CD4-positive, alpha-beta T cell treated with Interleukin-15 for 4 hours (primary cell): ENCODE measurements at regions not wholly inside any gene's neighbourhood (a gene's known extent, or its start where the extent isn't known, plus 50 kb on each side); places are given as distances from the start of the nearest gene placed in this dataset.

Experiments
- DNase-seq: peaks from one replicate; pipeline ENCODE4 v3.0.0-alpha.2; 2020; ENCODE audit warnings: low spot score

- DNase-seq = no peak
These were observed 84.6 kb downstream of the MYEOV start for GRCh38 chr11:69378303-69379141.

- DNase-seq = no peak
These were observed 86.5 kb downstream of the MYEOV start for GRCh38 chr11:69380451-69380901.

DNA sequence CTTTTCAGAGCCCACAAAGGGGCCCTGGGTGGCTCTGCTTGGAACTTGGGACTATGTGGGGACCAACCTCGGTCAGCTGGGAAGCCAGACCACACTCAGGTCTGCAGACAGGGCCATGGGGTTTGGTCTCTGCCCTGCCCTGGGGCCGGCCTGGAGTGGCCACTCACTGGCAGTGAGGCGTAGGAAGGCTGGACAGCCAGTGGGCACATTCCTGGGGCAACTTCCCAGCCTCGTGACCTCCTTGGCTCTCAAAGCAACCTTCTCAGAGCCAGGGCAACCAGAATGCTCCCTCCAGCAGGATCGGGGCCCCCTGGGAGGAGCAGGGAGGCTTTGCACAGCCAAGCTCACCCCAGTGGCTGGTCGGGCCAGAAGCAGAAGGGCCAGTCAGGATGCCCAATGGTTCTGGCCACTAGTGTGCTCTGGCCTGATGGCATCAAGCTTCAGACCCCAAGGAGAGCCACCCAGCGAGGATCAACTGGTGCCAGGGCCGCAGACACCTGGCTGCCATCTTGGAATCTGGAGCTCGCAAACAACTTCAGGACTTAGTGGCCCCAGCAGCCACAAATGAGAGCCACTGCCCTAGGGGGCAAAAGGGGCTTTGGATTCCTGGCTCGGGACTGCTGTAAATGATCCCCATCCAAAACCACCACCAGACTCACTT lies 87.1 kb downstream of the MYEOV start:
- DNase-seq = no peak

DNA sequence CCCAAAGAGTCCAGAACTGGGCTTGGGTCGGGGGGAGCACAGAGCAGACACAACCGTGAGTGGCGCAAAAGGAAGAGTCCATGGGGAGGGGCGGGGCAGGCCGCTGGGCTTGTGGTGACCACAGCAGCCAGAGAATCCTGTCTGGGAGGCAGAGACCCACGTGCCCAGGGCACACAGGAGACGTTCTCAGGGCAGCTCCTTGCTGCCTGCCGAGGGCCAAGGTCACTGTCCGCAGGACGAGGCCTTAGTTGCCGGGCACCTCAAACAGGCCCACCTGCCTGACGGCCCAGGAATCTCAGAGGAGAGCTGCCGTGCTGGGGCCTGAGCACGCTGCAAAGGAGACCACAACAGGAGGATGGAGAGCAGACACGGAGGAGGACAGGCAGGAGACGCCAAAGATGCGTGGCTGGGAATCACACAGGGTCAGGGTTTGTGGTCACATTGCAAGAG lies 87.8 kb downstream of the MYEOV start:
- DNase-seq = no peak

GRCh38 chr11:69382131-69383128 lies 88.5 kb downstream of the MYEOV start:
- peak; percentile 9 for DNase-seq

DNA sequence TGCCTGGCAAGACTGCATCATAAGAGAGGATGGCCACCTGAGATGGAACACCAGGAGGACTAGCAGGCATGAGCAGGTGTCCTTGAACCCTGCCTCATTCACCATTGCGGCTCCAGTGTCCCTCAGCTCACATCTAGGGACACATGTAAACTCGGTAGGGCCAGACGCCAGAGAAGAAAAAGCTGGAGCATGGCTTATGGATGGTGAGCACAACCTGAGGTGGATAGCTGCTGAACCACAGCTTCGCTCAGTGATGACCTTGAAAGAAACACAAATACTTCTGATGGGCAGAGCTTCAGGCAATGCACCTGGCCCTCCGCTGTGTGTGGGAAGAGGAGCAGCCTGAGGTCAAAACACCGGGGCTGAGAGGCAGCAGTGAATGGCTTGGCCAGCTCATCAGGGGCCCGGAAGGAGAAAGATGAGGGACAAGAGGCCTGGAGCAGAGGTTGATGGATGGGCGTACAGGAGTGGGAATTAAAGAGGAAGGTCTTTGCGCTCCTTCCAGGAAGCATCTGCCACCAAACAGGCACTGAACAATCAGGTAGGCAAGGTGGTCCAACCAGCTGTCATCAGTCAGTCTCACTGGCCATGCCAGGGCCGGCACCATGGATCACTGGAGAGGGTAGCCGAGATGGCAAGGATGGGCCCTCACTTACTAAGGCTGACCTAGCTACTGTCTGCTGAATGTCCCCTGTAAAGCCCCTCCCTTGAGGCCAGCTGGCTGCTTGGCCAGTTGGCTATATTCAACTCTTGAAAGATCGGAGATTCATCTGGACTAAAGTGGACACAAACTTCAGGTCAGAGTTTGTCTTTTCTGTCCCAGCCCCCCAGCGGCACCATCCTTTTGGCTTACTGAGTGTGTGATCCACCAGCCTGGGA lies 89.7 kb downstream of the MYEOV start:
- DNase-seq = no peak

GRCh38 chr11:69384251-69385143 lies 90.5 kb downstream of the MYEOV start:
- no peak for DNase-seq

GRCh38 chr11:69385144-69385820 lies 91.3 kb downstream of the MYEOV start:
- no peak for DNase-seq

DNA sequence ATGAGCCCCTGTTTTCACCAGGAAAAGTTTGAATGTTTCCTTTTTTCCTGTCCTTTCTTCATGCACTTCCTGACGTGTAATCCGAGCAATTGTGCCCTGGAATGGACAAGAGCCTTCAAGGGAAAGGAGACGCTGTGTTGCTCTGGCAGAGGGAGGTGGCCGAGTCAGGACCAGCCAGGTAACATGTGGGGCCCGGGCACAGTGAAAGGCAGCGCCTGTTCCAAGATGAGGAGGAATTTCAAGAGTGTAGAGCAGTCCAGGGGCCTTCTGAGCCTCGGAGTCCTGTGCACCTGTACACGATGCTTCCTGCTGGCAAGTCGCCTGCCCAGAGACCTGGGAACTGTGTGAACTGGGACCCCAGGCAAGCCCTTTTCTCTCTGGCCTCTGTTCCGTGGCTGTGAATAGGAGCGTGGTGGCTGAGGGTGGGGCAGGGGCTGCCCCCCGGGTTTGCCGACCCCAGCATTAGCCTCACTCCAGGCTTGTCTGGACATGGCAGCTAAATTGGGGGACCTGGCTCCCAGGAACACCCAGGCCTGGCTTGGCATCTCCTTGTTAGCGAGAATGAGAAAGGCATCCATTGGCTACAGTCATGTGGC lies 92.0 kb downstream of the MYEOV start:
- no peak for DNase-seq

- no peak for DNase-seq
These were observed 92.8 kb downstream of the MYEOV start for GRCh38 chr11:69386594-69387408.

DNA sequence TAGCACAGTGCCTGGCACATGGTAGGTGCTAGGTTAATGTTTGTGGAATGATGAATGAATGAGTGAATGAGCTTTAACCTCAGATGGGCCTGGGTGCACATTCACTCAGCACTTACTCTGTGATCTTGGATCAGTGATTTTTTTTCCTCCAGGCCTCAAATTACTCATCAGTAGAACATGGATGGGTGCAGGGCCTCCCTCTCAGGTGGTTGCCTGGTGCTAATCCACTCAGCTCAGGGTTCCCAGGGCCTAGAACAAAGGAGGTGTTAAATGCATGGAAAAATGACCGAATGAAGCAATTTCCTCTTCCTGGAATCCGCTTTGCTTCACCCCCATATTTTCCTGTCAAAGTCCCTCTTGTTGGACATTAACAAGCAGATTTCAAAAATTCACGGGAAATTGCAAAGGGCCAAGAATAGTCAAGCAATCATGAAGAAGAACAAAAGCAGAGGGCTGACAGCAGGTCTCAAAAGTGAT lies 93.5 kb downstream of the MYEOV start:
- DNase-seq = no peak

DNA sequence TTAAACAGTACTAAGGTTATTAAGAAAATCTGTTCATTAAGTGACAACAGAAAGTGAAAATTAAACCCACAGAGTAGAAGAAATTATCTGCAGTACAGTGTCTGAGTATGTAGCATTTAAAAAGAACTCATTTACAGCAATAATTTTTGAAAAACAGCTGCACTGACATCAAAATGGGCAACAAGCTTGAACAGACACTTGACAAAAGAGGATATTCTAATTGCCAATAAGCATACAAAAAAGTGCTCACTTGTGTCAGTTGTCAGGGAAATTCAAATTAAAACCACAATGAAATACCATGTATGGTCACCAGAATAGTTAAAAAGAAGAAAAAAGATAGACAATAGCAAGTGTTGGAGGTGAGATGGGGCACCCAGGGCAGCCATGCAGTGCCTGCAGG lies 93.3 kb upstream of the LINC01488 start:
- DNase-seq = no peak

GRCh38 chr11:69388661-69389060 lies 92.8 kb upstream of the LINC01488 start:
- DNase-seq = no peak

GRCh38 chr11:69390561-69390960 lies 90.9 kb upstream of the LINC01488 start:
- no peak for DNase-seq

- no peak for DNase-seq
These were observed 90.0 kb upstream of the LINC01488 start for GRCh38 chr11:69391192-69392103.

- DNase-seq = no peak
These were observed 89.3 kb upstream of the LINC01488 start for GRCh38 chr11:69392104-69392653.
